ENCODE measurements at regions not wholly inside any gene's neighbourhood (a gene's known extent, or its start where the extent isn't known, plus 50 kb on each side); places are given as distances from the start of the nearest gene placed in this dataset.

DNA sequence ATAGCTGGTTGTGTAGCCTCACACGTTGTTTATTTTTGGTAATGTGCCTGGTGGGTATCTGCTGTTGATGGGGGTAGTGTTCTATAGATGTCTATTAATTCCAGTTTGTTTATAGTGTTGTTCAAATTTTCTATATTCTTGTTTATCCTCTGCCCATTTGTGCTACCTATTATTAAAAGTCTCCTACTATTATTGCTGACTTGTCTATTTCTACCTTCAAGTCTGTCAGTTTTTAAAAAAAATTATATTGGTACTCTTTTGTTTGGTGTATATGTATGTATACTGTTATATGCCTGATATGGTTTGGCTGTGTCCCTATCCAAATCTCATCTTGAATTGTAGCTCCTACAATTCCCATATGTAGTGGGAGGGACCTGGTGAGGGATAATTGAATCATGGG lies 578.6 kb downstream of the PCDH7 start:
- FAIRE-seq: no peak

DNA sequence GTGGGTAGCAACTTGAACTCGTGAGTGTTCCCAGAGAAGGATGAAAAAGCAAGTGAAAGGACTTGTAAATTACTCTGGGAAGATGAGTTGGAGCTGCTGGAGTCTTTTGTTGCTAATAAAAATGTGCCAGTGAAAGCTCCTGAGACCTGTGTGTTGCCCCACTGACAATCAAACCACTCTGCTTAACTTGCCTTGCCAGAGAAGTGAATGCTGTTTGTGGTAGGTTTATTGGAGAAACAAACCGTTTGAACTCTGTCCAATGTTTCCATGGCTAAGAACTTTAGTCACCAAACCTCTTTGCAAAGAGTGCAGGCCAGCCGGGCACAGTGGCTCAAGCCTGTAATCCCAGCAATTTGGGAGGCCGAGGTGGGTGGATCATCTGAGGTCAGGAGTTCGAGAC lies 586.9 kb downstream of the PCDH7 start:
- FAIRE-seq: no peak

DNA sequence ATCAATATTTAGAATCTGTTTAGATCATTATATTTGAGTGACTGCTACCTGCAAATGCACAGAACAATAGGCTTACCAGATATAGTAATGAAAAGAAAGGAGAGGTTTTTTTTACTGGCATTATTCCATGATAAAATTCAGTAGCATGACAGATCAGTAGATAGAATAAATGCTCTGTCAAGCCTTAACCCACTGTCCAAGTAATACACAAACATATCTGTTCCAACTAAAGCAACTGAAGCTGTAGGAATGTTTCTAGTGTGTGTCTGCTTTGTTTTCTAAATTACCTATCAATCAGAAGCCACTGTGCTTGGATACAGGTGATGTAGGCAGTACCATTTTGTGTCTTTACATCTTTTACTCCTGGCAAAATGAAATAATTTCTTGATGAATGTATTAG lies 604.6 kb downstream of the PCDH7 start:
- no peak for FAIRE-seq

DNA sequence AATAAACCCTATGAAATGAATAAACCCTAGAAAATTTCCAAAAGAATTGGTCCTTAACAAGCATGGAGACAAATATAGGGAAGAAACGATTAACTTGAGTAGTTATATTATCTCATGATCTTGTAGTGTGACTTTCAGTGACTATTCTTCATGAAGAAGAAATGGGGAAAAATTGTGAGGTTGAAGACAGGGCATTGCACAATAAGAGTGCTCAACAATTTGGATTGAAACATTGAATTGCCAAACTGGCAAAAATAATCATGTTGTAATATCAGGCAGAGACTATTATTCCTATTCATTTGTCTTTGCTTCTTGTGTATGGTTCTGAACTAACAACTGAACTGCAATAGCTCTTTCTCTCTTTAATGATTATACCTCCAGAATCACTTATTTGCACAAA lies 605.1 kb downstream of the PCDH7 start:
- FAIRE-seq: no peak

DNA sequence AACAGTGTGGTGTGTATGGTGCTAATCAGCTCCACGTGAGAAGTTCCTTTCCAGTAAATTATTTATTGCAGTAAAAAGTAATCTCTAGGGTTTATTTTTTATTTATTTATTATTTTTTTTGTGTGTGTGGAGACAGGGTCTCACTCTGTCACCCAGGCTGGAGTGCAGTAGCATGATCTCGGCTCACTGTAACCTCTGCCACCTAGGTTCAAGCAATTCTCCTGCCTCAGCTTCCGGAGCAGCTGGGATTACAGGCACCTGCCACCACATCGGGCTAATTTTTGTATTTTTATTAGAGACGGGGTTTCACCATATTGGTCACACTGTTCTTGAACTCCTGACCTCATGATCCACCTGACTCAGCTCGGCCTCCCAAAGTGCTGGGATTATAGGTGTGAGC lies 606.9 kb downstream of the PCDH7 start:
- no peak for FAIRE-seq

DNA sequence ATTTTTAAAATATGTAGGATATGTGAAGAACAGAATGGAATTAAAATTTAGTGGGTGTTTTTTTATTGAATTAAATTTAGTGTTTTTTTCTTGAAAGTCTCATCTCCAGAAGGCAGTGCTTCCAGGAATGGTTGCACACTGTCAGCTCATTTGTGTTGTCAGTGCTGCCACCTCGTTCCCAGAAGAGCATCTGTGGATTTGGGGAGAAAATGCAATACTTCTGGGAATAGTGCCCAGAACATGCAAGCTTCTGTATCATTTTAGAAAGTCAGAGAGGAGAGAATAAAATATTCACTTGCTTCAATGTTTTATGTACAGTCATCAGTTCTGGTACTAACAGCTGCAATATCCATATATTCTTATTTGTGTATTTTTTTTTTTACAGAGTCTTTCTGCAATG lies 608.8 kb downstream of the PCDH7 start:
- FAIRE-seq: no peak

DNA sequence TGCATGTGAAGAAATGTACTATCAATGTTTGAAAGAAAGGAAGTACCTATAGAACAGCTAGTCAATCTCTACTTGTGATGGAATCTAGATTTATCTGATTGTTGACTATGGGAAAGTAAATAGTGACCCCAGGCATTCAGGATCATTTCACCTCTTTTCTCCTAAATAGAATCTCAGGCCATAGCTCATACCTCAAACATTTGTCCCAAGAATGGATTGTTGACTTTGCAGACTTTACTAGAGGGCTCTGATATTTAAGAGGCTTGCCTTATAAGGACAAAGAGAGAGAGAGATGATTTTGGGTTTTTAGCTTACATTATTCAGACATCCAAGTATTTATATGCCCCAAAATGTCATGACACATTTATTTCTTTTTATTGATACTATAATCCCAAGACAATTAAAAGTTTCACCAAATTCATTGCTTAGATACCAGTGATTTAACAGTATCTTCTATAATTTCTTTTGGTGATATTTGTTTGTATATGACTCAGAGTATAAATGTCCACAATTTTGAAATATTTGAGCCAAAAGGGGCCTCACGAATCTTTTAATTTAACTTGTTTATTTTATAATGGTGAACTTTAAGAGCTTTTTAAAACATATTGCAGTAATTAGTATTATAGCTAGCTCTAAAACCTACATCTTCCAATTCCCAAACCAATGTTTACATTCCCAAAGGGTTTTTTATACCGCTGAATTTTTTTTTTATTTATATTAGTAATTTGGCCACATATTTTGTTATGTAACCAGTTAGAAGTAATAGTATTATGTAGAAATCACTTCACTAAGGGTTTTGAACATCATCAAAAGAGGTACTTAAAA lies 614.1 kb downstream of the PCDH7 start:
- FAIRE-seq: no peak

DNA sequence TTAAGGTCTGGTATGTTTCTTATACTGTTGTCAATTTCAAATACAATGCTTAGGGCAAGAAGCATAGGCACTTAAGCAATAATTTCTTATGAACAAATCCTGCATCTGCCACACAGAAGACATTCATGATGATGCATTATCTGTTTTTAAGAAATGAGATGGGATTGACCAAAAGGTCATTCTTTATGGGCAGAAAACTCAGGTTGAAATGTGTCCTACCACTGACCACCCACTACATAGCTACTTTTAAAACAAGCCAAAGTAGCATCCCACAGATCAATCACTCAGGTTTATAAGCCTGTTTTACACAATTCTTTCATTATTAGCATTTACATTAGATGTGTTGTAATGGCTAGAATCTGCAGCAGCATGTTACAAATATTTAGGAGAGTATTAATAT lies 617.8 kb downstream of the PCDH7 start:
- FAIRE-seq: no peak

DNA sequence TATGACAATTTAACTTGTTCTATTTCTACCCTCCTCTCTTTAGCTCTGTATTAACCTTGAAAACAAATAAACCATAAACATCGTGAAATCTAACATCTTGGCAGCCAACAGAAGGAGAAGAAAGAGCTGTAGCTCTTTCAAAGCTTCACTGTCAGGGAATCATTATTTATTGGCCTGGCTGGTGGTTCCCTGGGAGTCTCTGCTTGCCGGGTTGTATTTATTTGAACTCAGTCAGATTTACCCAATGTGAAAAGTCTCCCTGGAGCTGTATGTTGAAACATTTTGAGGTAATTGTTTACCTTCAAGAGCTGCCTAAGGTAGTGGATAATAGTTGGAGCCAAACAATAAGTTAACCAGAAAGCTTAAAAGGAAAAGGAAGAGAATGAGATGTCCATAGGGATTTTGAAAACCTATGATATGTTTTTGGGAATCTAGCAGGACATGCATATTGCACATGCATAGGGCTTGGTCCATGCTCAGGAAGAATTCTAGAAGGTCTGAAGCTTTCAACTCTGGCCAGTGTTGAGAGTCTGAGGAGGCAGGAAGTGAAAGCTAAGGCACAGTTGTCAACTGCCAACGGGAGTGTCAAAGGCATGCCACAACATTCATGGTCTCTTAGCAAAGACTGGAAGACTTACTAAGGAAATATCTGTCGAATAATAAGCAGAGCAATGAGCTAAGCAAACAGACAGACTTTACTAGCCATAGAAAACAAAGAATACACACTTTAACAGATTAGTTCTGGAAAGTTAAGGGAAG lies 621.6 kb downstream of the PCDH7 start:
- no peak for FAIRE-seq

DNA sequence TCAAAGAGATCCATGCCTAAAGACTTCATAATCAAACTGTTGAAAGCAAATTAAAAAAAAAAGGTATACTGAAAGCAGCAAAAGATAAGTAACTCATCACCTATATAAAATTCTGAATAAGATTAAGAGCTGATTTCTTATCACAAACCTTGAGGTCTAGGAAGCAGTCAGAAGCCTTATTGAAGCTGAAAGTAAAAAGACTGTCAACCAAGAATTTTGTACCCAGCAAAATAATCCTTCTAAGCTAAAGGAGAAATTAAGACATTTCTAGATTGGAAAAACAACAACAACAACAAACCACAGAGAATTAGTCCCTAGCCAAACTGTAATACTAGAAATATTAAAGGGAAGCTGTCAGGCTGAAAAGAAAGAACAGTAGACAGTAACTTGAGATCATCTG lies 622.9 kb downstream of the PCDH7 start:
- no peak for FAIRE-seq

DNA sequence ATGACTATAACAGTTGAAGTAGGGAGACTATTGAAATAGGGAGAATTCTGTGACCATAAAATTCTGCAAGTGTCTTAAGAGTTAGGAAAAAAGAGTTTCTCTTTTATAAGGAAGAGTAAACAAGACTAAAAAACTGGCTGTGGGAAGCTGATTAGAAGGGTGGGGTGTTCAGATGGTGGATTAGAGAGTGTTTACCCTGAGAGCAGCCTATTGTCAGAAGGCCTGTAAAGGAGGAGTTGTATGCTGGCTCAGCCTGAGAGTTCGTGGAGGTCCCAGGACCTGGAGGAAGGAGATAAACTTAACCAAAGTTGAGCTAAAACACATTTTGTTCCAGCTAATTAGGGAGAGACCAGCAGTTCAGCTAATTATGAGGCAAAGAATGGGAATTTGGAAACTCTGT lies 629.7 kb downstream of the PCDH7 start:
- no peak for FAIRE-seq

DNA sequence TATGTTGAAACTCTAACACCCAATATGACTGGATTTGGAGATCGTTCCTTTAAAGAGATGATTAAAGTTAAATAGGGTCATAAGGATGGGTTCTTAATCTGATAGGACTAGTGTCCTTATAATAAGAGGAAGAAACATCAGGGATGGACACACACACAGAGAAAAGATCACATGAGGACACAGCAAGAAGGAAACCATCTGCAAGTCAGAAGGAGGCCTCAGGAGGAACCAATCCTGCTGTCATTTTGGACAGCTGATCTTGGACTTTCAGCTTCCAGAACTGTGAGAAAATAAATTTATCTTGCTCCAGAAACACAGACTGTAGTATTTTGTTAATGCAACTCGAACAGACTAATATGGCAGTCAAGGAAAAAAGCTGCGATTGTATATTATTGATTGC lies 631.5 kb downstream of the PCDH7 start:
- FAIRE-seq: no peak

DNA sequence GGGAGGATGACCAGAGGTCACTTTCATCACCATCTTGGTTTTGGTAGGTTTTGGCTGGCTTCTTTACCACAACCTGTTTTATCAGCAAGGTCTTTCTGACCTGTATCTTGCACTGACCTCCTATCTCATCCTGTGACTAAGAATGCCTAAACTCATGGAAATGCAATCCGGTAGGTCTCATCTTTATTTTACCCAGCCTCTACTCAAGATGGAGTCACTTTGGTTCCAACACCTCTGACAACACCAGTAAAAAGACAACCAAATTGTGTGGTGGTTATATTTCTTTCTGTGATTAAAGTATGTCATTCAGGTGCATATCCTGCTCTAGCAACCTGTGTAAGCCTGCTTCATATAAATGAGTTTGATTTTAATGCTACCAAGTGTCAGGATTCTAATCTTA lies 636.7 kb downstream of the PCDH7 start:
- no peak for FAIRE-seq

DNA sequence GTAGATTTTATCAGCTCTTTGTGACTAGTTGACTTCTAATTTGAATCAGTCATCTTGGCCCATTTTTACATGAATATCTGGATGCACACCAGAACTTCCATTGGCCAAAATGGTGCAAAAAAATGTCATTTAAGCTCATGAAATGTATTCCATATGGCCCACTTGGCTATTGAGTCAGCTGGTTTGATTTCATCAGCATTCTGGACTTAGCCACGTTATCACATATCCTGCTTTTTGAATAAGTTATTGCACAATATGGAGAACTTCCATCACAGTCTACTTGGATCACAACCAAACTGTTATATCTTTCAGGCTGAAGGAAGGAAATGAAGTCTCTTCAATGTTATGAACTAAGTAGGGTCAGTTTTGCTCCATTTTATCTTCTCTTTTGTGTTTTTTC lies 640.6 kb downstream of the PCDH7 start:
- FAIRE-seq: no peak

DNA sequence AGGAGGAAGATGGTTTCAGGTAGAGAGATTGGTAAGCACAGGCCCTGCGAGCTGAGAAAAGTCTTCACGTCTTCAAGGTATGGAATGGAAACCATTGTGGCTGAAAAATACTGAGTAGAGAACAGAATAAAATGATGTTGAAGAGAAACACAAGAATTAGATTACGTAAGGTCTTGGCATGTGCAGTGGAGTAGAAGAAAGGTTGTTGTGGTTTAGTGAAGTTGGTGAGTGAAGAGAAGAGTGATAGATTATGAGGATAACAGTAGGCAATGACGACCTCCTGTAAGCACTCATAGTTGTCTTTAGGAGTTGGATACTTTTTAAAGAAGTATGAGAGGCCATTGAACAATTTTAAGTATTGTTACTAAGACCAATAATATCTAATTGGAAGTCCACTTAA lies 642.6 kb downstream of the PCDH7 start:
- FAIRE-seq: no peak

DNA sequence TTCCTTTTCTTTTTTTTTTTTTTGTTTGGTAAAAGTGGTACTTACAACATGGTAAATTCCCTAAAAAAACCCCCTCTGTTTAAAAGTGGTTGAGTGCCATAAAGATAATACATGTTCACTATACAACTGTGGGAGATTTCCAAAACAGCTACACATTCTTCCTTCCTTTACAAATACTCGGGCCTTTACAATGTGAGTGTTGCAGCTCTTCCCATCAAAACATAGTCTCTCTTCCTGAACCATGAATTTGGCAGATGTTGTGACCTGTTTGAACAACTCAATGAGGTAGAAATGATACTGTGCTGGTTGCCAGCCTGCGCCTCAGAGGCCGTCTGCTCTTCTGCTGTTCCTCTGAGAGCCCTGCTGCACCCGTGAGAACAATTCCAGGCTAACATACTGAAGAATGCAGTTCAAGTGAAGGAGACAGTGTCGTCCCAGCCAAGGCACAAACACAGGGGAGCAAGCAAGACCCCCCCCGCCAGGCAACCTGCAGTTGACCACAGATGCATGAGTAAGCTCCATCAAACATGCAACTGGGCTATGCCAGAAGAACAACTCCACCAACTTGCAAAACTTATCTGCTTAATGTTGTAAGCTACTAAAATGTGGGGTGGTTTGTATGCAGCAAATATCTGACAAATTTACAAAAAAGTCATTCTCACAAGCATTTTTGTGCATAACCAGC lies 645.0 kb downstream of the PCDH7 start:
- FAIRE-seq: no peak

DNA sequence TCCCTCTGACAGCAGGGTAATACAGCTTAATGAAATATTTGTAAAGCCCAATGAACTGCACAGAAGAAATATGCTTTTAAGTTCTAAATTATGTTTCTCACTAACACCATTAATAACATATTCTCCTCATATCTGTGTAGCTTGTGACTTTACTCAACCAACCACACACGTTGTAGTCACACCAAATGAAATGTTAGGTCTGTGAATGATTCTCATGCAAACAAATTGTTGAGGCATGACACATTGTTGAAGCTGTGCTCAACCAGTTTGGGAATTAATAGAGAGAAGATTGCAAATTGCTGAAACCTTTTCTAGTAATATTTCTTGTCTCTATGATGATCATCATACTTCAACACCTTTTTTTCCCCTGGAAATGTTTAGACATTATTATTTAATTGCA lies 645.9 kb downstream of the PCDH7 start:
- no peak for FAIRE-seq

DNA sequence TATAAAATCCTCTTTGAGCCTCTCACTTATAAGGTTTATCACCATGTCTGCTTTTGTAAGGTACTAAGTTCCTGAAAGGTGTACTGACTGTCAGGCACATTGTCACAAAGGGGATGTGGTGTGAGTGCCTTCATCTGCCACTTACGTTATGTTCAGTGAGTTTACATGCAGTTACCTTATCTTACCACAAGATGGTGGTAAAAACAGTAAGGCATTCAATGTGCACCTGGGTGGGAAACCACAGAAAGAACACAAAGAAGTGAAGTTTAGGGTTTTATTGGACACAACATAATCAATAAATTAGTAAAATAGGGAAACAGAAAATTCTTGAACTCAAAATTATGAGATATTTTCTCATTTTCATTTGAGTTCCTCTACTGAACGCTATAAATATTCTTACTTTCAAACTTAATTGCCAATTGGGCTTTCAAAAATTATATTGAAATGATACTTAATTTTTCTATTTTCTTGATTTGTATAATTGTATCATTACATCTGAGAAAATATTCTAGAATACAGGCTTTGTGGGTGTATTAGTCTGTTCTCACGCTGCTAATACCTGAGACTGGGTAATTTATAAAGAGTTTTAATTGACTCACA lies 650.8 kb downstream of the PCDH7 start:
- FAIRE-seq: peak; percentile 5

DNA sequence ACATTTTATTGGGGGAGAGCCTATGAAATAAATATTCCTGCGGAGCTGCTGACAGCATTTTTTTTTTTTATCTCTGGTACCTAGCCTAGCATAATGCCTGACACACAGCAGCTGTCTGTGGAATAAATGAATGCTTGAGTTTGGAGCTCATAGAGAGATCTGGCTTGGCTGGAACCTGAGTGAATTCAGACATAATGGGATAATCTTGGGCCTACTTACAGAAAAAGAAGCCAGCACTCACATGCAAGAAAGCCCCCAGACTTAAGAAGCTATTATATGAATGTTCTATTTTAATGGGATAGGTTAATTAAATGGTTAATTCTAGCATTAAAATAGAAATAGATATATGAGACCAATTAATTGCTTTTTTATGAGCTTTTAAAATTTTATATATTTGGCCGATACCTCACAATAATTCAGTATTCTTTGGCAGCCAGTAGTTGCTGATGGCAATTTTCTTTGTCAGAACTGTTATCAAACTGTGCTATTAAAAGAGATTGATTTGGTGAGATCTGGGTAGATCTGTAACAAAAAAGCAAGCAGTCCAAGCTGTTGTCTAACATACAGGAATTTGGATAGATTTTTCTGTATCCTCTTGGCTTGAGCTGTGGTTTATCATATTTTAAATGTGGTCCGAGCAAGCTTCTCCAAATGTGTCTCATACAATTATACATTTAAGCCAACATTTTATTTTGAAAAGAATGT lies 654.2 kb downstream of the PCDH7 start:
- no peak for FAIRE-seq

DNA sequence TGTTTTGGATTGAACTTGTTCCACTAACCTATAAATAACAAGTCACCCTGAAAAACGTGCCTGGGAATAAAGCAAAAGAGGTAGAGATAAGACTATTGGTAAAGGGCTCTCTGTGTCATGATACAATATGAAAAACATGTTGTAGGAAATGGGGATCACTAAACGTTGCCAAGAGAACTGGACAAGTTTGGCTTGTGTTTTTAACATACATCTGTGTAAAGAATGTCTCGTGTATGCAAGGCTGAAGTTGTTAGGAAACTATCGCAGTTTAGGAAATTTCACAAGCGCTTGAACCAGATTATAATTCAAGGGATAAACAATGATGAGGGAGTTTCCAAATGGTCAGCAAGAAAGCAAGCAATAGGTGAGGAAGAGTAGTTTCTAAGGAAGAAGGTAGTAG lies 655.8 kb downstream of the PCDH7 start:
- FAIRE-seq: no peak

DNA sequence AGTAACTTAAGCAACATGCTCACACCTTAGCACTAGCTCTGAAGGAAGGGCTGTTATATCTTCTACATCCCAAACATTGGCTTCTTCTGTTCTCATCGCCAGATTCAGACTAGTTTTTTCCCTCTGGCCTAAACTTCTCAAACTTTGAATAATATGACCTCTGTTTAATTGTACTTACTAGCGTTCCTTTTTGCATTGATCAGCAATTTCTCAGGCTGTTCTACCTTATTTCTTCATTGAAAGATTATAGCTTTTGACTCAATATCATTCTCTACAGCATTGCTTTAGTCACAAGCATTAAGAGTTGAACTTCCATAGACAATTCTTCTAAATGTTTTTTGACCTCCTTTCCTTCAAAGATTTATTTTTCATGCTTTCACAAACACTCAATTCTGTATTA lies 659.2 kb downstream of the PCDH7 start:
- no peak for FAIRE-seq

DNA sequence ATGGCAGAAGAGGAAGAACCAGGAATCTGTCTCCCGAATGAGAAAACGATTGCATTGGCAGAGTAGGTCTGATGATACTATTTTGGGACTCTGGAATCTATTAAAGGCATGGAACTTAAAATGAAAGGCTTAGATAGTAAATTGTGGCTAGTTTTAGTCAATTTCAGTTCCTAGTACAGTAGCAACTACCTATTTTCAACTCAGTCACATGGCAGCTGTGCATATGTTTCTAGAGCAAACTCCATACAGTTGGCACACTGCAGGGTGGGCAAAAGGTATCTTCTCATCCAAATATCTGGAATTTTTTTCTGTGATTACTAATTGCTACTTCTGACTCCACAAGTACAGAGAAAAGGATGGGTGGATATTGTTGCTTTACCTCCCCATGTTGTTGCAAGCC lies 663.6 kb downstream of the PCDH7 start:
- no peak for FAIRE-seq

DNA sequence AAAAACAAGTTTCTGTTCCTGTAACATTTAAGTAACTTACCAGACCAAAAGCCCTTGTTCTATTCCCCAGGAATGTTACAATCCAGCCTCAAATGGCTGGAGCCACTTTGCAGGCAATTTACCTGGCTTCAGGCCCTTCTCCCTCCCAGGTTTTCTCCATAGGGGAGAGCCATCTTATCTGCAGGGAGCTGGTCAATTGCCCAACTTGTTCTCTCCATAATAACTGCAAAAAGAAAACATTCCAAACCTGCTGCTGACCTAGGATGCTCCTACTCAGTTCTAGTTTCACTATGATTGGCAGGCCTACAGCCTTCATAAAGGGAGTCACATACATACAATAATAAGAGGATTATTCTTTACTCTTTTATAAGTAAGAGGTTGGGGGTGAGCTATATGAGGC lies 670.7 kb downstream of the PCDH7 start:
- FAIRE-seq: no peak
